ENCODE measurements at regions not wholly inside any gene's neighbourhood (a gene's known extent, or its start where the extent isn't known, plus 50 kb on each side); places are given as distances from the start of the nearest gene placed in this dataset.

GRCh38 chr5:130743092-130743491 lies 422.0 kb downstream of the HINT1 start:
- TF ChIP-seq EZH2 (IDR thresholded peaks at IDR 0.05; ENCODE audit: insufficient read depth, poor library complexity, severe bottlenecking): no peak
- TF ChIP-seq EZH2phosphoT487 (IDR thresholded peaks at IDR 0.05; ENCODE audit: insufficient read depth, low read depth): no peak

All from GM23248 (cell line).